Breast epithelium (tissue), 3 donors: ENCODE measurements at regions not wholly inside any gene's neighbourhood (a gene's known extent, or its start where the extent isn't known, plus 50 kb on each side); places are given as distances from the start of the nearest gene placed in this dataset.

ENCODE experiments used
- CTCF ChIP-seq, 3 donors: fragments of 450-650 bp; IDR thresholded peaks; one replicate each; pipeline ENCODE4 v1.5.1; 2016 to 2017; ENCODE audit warnings: antibody characterized with exemption in 3 of 3, mild to moderate bottlenecking in 3 of 3, moderate library complexity in 3 of 3
- POLR2A ChIP-seq: fragments of 450-650 bp; IDR thresholded peaks from one replicate; pipeline ENCODE4 v1.6.1; 2016; ENCODE audit warnings: antibody characterized with exemption, mild to moderate bottlenecking, moderate library complexity
- POLR2AphosphoS5 ChIP-seq, 3 donors: sonication (generic); formaldehyde crosslinking; IDR thresholded peaks; one replicate each; pipeline ENCODE4 v1.6.1; 2017; ENCODE audit warnings: antibody characterized with exemption in 3 of 3

GRCh38 chr20:55471052-55472006, 534.0 kb downstream of the CBLN4 start:
- TF ChIP-seq CTCF (IDR thresholded peaks at IDR 0.05), result no peak
- TF ChIP-seq POLR2A, result no peak
- TF ChIP-seq POLR2AphosphoS5 (IDR thresholded peaks at IDR 0.05), result no peak
